IMR-90 (cell line): ENCODE measurements at regions not wholly inside any gene's neighbourhood (a gene's known extent, or its start where the extent isn't known, plus 50 kb on each side); places are given as distances from the start of the nearest gene placed in this dataset.

Source experiments
- ATAC-seq: fragments of 200-7000 bp; cut with Tn5 transposase; 2 replicates; pipeline ENCODE4 v1.9.1; 2020; ENCODE audit warnings: low read depth, mild to moderate bottlenecking, moderate library complexity
- BruUV-seq: library from RNA; stranded (reverse); fragments of 400-500 nt; replicated peaks from 2 replicates; lab custom pipeline; 2021; lab: Mats Ljungman, UMichigan
- CTCF ChIA-PET: fragments of 300-600 bp; formaldehyde crosslinking; extraction: SDS; loops from one replicate; lab custom pipeline; 2021; ENCODE audit warnings: antibody characterized with exemption; lab: Yijun Ruan, JAX
- POLR2A ChIA-PET: fragments of 300-600 bp; sonication (Branson Sonifier 250); formaldehyde crosslinking; loops from one replicate; lab custom pipeline; 2022; ENCODE audit warnings: antibody characterized with exemption; ENCODE audit not compliant: unreplicated experiment; lab: Charles Lee
- DNase-seq: peaks from one replicate; pipeline ENCODE4 v3.0.0; 2013
- H2AFZ ChIP-seq: replicated peaks from 2 replicates; pipeline ENCODE3; 2013; ENCODE audit warnings: low read length, mild to moderate bottlenecking; ENCODE audit not compliant: poor library complexity
- H2AK5ac ChIP-seq: 2 replicates; pipeline ENCODE4 v1.6.1; 2013; ENCODE audit warnings: low read depth, low read length, inconsistent platforms
- H2AK9ac ChIP-seq: replicated peaks from 2 replicates; pipeline ENCODE3; 2013; ENCODE audit warnings: mild to moderate bottlenecking, low read depth, low read length, moderate library complexity; ENCODE audit not compliant: poor library complexity
- H2BK120ac ChIP-seq: 2 replicates; pipeline ENCODE4 v1.6.1; 2013; ENCODE audit warnings: low read depth, low read length, inconsistent platforms
- H2BK15ac ChIP-seq: 3 replicates; pipeline ENCODE4 v1.6.1; 2013; ENCODE audit warnings: low read depth, low read length, inconsistent platforms
- H2BK20ac ChIP-seq: 2 replicates; pipeline ENCODE4 v1.6.1; 2013; ENCODE audit warnings: low read depth, mild to moderate bottlenecking, inconsistent platforms, low read length, moderate library complexity
- H2BK5ac ChIP-seq: 2 replicates; pipeline ENCODE4 v1.6.1; 2013; ENCODE audit warnings: mild to moderate bottlenecking, low read depth, low read length, inconsistent platforms; ENCODE audit not compliant: poor library complexity, severe bottlenecking
- H3K14ac ChIP-seq: replicated peaks from 2 replicates; pipeline ENCODE4 v1.6.1; 2013; ENCODE audit warnings: low read depth, low read length, inconsistent platforms
- H3K18ac ChIP-seq: 2 replicates; pipeline ENCODE4 v1.6.1; 2013; ENCODE audit warnings: low read depth, low read length, control low read depth
- H3K23ac ChIP-seq: 2 replicates; pipeline ENCODE4 v1.6.1; 2013; ENCODE audit warnings: low read depth, low read length, inconsistent platforms
- H3K27ac ChIP-seq: 2 replicates; pipeline ENCODE4 v1.5.1; 2013; ENCODE audit warnings: mild to moderate bottlenecking, control low read depth, low read length; ENCODE audit not compliant: insufficient read depth
- H3K27me3 ChIP-seq: 2 replicates; pipeline ENCODE4 v1.6.1; 2013; ENCODE audit warnings: low read length; ENCODE audit not compliant: control insufficient read depth, insufficient read depth
- H3K36me3 ChIP-seq: 2 replicates; pipeline ENCODE4 v1.6.1; 2013; ENCODE audit warnings: low read length, mixed read lengths; ENCODE audit not compliant: control insufficient read depth, insufficient read depth
- H3K4ac ChIP-seq: 2 replicates; pipeline ENCODE4 v1.6.1; 2013; ENCODE audit warnings: low read depth, low read length, inconsistent platforms
- H3K4me1 ChIP-seq: 2 replicates; pipeline ENCODE4 v1.6.1; 2013; ENCODE audit warnings: low read length, mixed read lengths; ENCODE audit not compliant: control insufficient read depth, insufficient read depth
- H3K4me2 ChIP-seq: 2 replicates; pipeline ENCODE4 v1.6.1; 2013; ENCODE audit warnings: low read depth, mild to moderate bottlenecking, control low read depth, low read length, moderate library complexity
- H3K4me3 ChIP-seq: 2 replicates; pipeline ENCODE4 v1.5.1; 2013; ENCODE audit warnings: low read depth, mild to moderate bottlenecking, control low read depth, low read length, moderate library complexity; ENCODE audit not compliant: insufficient read depth
- H3K56ac ChIP-seq: 2 replicates; pipeline ENCODE4 v1.6.1; 2013; ENCODE audit warnings: low read length, inconsistent platforms; ENCODE audit not compliant: insufficient read depth; ENCODE audit errors: extremely low read depth
- H3K79me1 ChIP-seq, 2 experiments: 2 replicates each; pipeline ENCODE4 v1.6.1; 2013; ENCODE audit warnings: low read length in 2 of 2, inconsistent platforms in 1 of 2, low read depth in 1 of 2
- H3K9ac ChIP-seq: 2 replicates; pipeline ENCODE4 v1.6.1; 2013; ENCODE audit warnings: low read depth, low read length, control low read depth
- H3K9me1 ChIP-seq: 2 replicates; pipeline ENCODE4 v1.6.1; 2013; ENCODE audit warnings: low read length, inconsistent platforms; ENCODE audit not compliant: insufficient read depth
- H3K9me3 ChIP-seq: 2 replicates; pipeline ENCODE4 v1.6.1; 2013; ENCODE audit warnings: low read length; ENCODE audit not compliant: control insufficient read depth, insufficient read depth
- H4K20me1 ChIP-seq: 2 replicates; pipeline ENCODE4 v1.6.1; 2013; ENCODE audit warnings: low read length, inconsistent platforms; ENCODE audit not compliant: insufficient read depth
- H4K5ac ChIP-seq: 2 replicates; pipeline ENCODE4 v1.6.1; 2013; ENCODE audit warnings: mild to moderate bottlenecking, low read depth, low read length, control low read depth
- H4K8ac ChIP-seq, 2 experiments: 2 replicates each; pipeline ENCODE4 v1.6.1; 2013; ENCODE audit warnings: low read depth in 2 of 2, low read length in 2 of 2, control low read depth in 1 of 2, inconsistent platforms in 1 of 2
- H4K91ac ChIP-seq: 2 replicates; pipeline ENCODE4 v1.6.1; 2013; ENCODE audit warnings: low read depth, low read length, inconsistent platforms; ENCODE audit not compliant: insufficient read depth
- BHLHE40 ChIP-seq: fragments of 150-350 bp; IDR thresholded peaks from 2 replicates; pipeline ENCODE4 v1.6.1; 2016; ENCODE audit warnings: mild to moderate bottlenecking, low read depth, low read length
- FOS ChIP-seq: fragments of 150-350 bp; IDR thresholded peaks from 2 replicates; pipeline ENCODE4 v1.6.1; 2016; ENCODE audit warnings: low read depth, low read length
- USF2 ChIP-seq: fragments of 150-350 bp; IDR thresholded peaks from 2 replicates; pipeline ENCODE4 v1.6.1; 2017; ENCODE audit warnings: mild to moderate bottlenecking, antibody characterized with exemption, low read length, low read depth
- WGBS, 2 experiments: methylation state at CpG; one replicate each; pipeline versions ENCODE4 v1.1.5 to v1.1.7; 2013; ENCODE audit warnings: missing lambda C conversion rate in 2 of 2; ENCODE audit not compliant: insufficient read length in 1 of 2; ENCODE audit errors: extremely low coverage in 2 of 2; 5-methylcytosine and 5-hydroxymethylcytosine counted together
- dilution Hi-C: fragments of 300-500 bp; cut with HindIII; formaldehyde crosslinking; loops from one replicate; pipeline ENCODE4 v1.14.3; 2018; ENCODE audit warnings: low sequenced_read_pairs; ENCODE audit not compliant: unreplicated experiment
- in situ Hi-C: fragments of 300-500 bp; cut with MboI; formaldehyde crosslinking; loops from 3 replicates; pipeline ENCODE4 v1.14.3; 2019; ENCODE audit warnings: low sequenced_read_pairs, inconsistent platforms, mixed read lengths
- intact Hi-C: fragments of 100-400 bp; cut with micrococcal nuclease; formaldehyde crosslinking; loops from 2 replicates; pipeline ENCODE4 v1.10.0; 2022

GRCh38 chr12:114776731-114777442, 92.9 kb upstream of the TBX3 start:
- H2BK15ac ChIP-seq, result peak overlapping the region; percentile 27; the same call in 1 of the 3 replicates
- H3K79me1 ChIP-seq, result no peaks in the 10 kb centered on the region
- in situ Hi-C loops, result no loop called here
- H3K23ac ChIP-seq, result no peak overlapping the region
- no peak overlapping the region for H3K56ac ChIP-seq
- H3K4me1 ChIP-seq, result peaks cover 4% of the 10 kb centered on the region; the same call in 1 of the 2 replicates
- no peaks in the 10 kb centered on the region for H4K20me1 ChIP-seq
- dilution Hi-C loops, result no loop called here
- H2AFZ ChIP-seq, result no peak overlapping the region
- peaks cover 16% of the 10 kb centered on the region for H3K9me1 ChIP-seq
- 0 out of 2 replicates have a peak overlapping the region, but pooled peaks have one; percentile 54 for H4K5ac ChIP-seq
- no peak overlapping the region; the same call in 1 of the 2 replicates for H3K4me2 ChIP-seq
- peak overlapping the region; percentile 61; the same call in 1 of the 2 replicates for H4K91ac ChIP-seq
- H2AK5ac ChIP-seq, result peak overlapping the region; percentile 25; the same call in 1 of the 2 replicates
- H3K36me3 ChIP-seq, result no peaks in the 10 kb centered on the region
- H2AK9ac ChIP-seq, result no peak overlapping the region
- H3K18ac ChIP-seq, result no peak overlapping the region; the same call in 1 of the 2 replicates
- no peak overlapping the region for H3K9ac ChIP-seq
- TF ChIP-seq BHLHE40, result peak; percentile 96
- no peak for TF ChIP-seq USF2
- peak; percentile 10; the same call in 1 of the 2 replicates for TF ChIP-seq FOS
- 0 out of 2 replicates have a peak overlapping the region, but pooled peaks have one; percentile 31 for H3K14ac ChIP-seq
- ATAC-seq (peak; percentile 58), DNase-seq (peak; percentile 75)
- no TSS peak for BruUV-seq
- H4K8ac ChIP-seq, result peak overlapping the region in 1 of 2 experiments; percentile 41; a peak in 1 of 4 replicates
- intact Hi-C loops, result no loop called here
- H3K27ac ChIP-seq, result no peak overlapping the region
- peak overlapping the region; percentile 73 for H2BK5ac ChIP-seq
- no peaks in the 10 kb centered on the region for H3K27me3 ChIP-seq
- H3K4ac ChIP-seq, result peak overlapping the region; percentile 22
- no peaks in the 10 kb centered on the region for H3K9me3 ChIP-seq
- ChIA-PET POLR2A (interaction anchor here (0.6 kb wide), 1 partner anchor 113 kb away, joined by 3 read pairs; no protein-coding TSS in a partner anchor), CTCF (interaction anchor here (0.8 to 1.9 kb wide), 4 partner anchors 33 to 390 kb away, joined by 3 to 6 read pairs (median 4); partner anchors contain the start of gene TBX3)
- no peak overlapping the region for H3K4me3 ChIP-seq
- H2BK20ac ChIP-seq, result peak overlapping the region; percentile 29; the same call in 1 of the 2 replicates
- WGBS, 2 experiments, result no CpG with 5 or more reads among the region's 15 CpGs
- H2BK120ac ChIP-seq, result peak overlapping the region; percentile 62; the same call in 1 of the 2 replicates
